ENCODE measurements at regions not wholly inside any gene's neighbourhood (a gene's known extent, or its start where the extent isn't known, plus 50 kb on each side); places are given as distances from the start of the nearest gene placed in this dataset.
A peak's percentile ranks its signal among the peaks of the same experiment; 100 is the strongest.

DNA sequence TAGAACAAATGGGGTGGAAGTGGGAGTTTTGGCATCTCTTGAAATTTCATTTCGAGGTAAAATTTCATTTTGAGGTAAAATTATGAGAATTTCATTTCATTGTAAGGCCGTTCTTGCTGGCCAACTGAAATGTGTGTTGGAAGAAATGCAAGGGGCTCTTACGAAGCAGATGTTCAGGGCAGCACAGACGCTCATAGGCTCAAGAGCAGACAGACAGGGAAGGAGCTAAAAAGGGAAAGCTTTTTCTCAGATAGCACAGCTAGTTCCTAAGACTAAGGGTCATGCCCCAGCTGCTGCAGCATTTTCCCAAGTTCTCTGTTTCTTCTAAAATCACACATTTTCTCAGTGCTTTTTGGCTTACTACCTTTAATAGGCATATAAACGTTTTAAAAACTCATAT, 65.1 kb upstream of the SFMBT2 start:
- Histone ChIP-seq H3K4me2 (peak overlapping the region; percentile 81 to 96 (median 93)), H3K4me3 (peak overlapping the region; percentile 16 to 50 (median 40); a peak in 16 of 20 replicates), H3K27me3 (no peaks in the 10 kb centered on the region), H4K20me1 (no peaks in the 10 kb centered on the region), H3K9me3 (replicated peaks in 1 of 11) (peaks cover 0 to 5% (median 0%) of the 10 kb centered on the region in 11 experiments; a peak in 3 of 22 replicates), H3K27ac (peak overlapping the region in 9 of 11 experiments; percentile 11 to 88 (median 77); a peak in 15 of 22 replicates), H3K9ac (peak overlapping the region in 10 of 11 experiments; percentile 10 to 72 (median 59); a peak in 15 of 22 replicates), H3K4me1 (peaks cover 58 to 100% (median 92%) of the 10 kb centered on the region in 10 experiments), H3K36me3 (no peaks in the 10 kb centered on the region)
- no peak for TF ChIP-seq Cebpa-rat (IDR thresholded peaks at IDR 0.05)

- H3K27me3 ChIP-seq = no peaks in the 10 kb centered on the region
- H4K20me1 ChIP-seq = no peaks in the 10 kb centered on the region
- peak overlapping the region; percentile 81 to 96 (median 93) for H3K4me2 ChIP-seq
- H3K4me3 ChIP-seq = peak overlapping the region; percentile 16 to 50 (median 40); a peak in 17 of 20 replicates
- H3K9me3 ChIP-seq (replicated peaks in 1 of 11) = peaks cover 0 to 5% (median 0%) of the 10 kb centered on the region in 11 experiments; a peak in 3 of 22 replicates
- H3K9ac ChIP-seq = peak overlapping the region in 9 of 11 experiments; percentile 10 to 72 (median 61); a peak in 17 of 22 replicates
- H3K27ac ChIP-seq = peak overlapping the region in 9 of 11 experiments; percentile 11 to 88 (median 77); a peak in 16 of 22 replicates
- no peaks in the 10 kb centered on the region for H3K36me3 ChIP-seq
- TF ChIP-seq Cebpa-rat (IDR thresholded peaks at IDR 0.05) = no peak
- H3K4me1 ChIP-seq = peaks cover 58 to 100% (median 92%) of the 10 kb centered on the region in 10 experiments
Observed at GRCh38 chr10:7475046-7475911, 64.4 kb upstream of the SFMBT2 start.

GRCh38 chr10:7474388-7474787, 63.6 kb upstream of the SFMBT2 start:
- peak overlapping the region in 5 of 11 experiments; percentile 19 to 68 (median 61); a peak in 8 of 22 replicates for H3K9ac ChIP-seq
- no peaks in the 10 kb centered on the region for H3K27me3 ChIP-seq
- no peak overlapping the region for H3K4me3 ChIP-seq
- peaks cover 0 to 11% (median 4%) of the 10 kb centered on the region in 11 experiments; a peak in 12 of 22 replicates for H3K9me3 ChIP-seq (replicated peaks in 1 of 11)
- no peaks in the 10 kb centered on the region for H4K20me1 ChIP-seq
- H3K4me1 ChIP-seq = peaks cover 59 to 100% (median 92%) of the 10 kb centered on the region in 10 experiments
- H3K27ac ChIP-seq = peak overlapping the region in 8 of 11 experiments; percentile 22 to 88 (median 78); a peak in 15 of 22 replicates
- peak overlapping the region; percentile 81 to 96 (median 93) for H3K4me2 ChIP-seq
- TF ChIP-seq Cebpa-rat (IDR thresholded peaks at IDR 0.05) = no peak
- no peaks in the 10 kb centered on the region for H3K36me3 ChIP-seq

DNA sequence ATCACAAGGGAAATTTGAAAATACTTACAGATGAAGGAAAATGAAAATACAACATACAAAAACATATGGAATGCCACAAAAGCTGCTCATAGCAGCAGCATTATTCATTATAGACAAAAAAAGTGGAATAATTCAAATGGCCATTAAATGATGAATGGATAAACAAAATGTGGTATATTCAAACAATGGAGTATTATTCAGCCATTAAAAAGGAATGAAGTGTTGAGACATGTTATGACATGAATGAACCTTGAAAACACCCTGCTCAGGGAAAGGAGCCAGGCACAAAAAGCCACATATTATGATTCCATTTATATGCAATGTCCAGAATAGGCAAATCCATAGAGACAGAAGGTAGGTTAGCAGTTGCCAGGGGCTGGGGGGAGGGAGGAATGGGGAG, 62.6 kb upstream of the SFMBT2 start:
- Histone ChIP-seq H3K4me3 (no peak overlapping the region), H3K9ac (no peak overlapping the region; a peak in 2 of 22 replicates), H3K27me3 (no peaks in the 10 kb centered on the region), H3K9me3 (replicated peaks in 1 of 11) (peaks cover 0 to 20% (median 13%) of the 10 kb centered on the region in 11 experiments; a peak in 15 of 22 replicates), H3K4me1 (peaks cover 59 to 100% (median 89%) of the 10 kb centered on the region in 10 experiments), H4K20me1 (no peaks in the 10 kb centered on the region), H3K36me3 (no peaks in the 10 kb centered on the region), H3K4me2 (peak overlapping the region in 4 of 11 experiments; percentile 89 to 96 (median 94); a peak in 8 of 22 replicates), H3K27ac (peak overlapping the region in 7 of 11 experiments; percentile 60 to 88 (median 80); a peak in 11 of 22 replicates)
- no peak for TF ChIP-seq Cebpa-rat (IDR thresholded peaks at IDR 0.05)

- Histone ChIP-seq H3K4me2 (peak overlapping the region; percentile 67 to 93 (median 81)), H3K27me3 (no peaks in the 10 kb centered on the region), H3K4me3 (peak overlapping the region in 9 of 10 experiments; percentile 4 to 32 (median 25); a peak in 10 of 20 replicates), H3K4me1 (peaks cover 59 to 85% (median 77%) of the 10 kb centered on the region in 10 experiments), H3K9me3 (replicated peaks in 1 of 11) (peaks cover 0 to 25% (median 13%) of the 10 kb centered on the region in 11 experiments; a peak in 13 of 22 replicates), H3K27ac (peak overlapping the region; percentile 4 to 89 (median 77); a peak in 19 of 22 replicates), H4K20me1 (no peaks in the 10 kb centered on the region), H3K36me3 (no peaks in the 10 kb centered on the region), H3K9ac (peak overlapping the region; percentile 24 to 78 (median 61); a peak in 19 of 22 replicates)
- peak in 3 of 11 experiments; percentile 9 to 62 (median 42); a peak in 4 of 22 replicates for TF ChIP-seq Cebpa-rat (IDR thresholded peaks at IDR 0.05)
Observed at GRCh38 chr10:7471720-7472367, 61.0 kb upstream of the SFMBT2 start.

DNA sequence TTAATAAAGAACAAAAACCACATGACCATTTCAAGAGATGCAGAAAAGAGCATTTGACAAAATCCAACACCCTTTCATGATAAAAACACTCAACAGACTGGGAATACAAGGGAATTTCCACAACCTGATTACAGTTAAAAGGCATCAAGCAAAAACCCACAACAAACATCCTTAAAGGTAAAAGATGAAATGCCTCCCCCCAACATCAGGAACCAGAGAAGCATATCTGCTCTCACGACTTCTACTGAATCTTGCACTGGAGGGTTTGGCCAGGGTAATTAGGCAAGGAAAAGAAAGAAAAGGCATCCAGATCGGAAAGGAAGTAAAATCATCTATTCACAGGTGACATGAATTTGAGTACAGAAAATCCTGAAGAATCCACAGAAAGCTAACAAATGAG, 59.5 kb upstream of the SFMBT2 start:
- Histone ChIP-seq H3K4me2 (peak overlapping the region; percentile 47 to 93 (median 81); a peak in 20 of 22 replicates), H3K4me1 (peaks cover 50 to 70% (median 62%) of the 10 kb centered on the region in 10 experiments), H4K20me1 (no peaks in the 10 kb centered on the region), H3K36me3 (no peaks in the 10 kb centered on the region), H3K27me3 (no peaks in the 10 kb centered on the region), H3K9me3 (replicated peaks in 1 of 11) (peaks cover 0 to 26% (median 13%) of the 10 kb centered on the region in 11 experiments; a peak in 14 of 22 replicates), H3K9ac (peak overlapping the region in 3 of 11 experiments; percentile 1 to 37 (median 22); a peak in 1 of 22 replicates), H3K4me3 (no peak overlapping the region), H3K27ac (peak overlapping the region in 7 of 11 experiments; percentile 28 to 89 (median 88); a peak in 13 of 22 replicates)
- TF ChIP-seq Cebpa-rat (IDR thresholded peaks at IDR 0.05) = no peak

DNA sequence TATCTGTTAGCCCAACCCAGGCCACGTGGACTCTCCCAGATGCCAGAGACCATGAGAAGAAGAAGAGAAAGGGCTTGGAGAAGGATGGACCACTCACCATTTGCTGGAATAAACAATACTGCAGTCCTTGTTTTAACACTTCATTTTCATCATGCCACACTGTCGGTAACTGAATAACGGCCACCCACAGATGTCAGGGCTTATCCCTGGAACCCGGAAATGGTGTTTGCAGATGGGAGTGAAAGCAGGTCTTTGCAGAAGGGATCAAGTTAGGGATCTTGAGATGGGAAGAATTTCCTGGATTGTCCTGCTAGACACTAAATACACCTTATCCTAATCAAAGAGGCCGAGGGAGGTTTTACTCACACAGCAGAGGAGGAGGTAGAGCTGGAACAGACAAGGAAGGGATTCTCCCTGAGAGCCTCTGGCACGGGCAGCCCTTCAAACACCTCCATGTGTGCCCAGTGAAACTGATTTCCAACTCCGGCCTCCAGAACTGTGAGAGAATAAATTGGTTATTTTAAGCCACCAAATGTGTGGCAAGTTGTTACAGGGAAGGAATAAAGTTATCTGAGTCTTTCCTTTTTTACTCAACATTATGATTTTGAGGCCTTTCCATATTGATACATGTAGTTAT, 56.3 kb upstream of the SFMBT2 start:
- peaks cover 33 to 48% (median 38%) of the 10 kb centered on the region in 10 experiments for H3K4me1 ChIP-seq
- no peaks in the 10 kb centered on the region for H4K20me1 ChIP-seq
- peaks cover 0 to 35% (median 13%) of the 10 kb centered on the region in 11 experiments; a peak in 15 of 22 replicates for H3K9me3 ChIP-seq (replicated peaks in 1 of 11)
- H3K36me3 ChIP-seq = no peaks in the 10 kb centered on the region
- no peaks in the 10 kb centered on the region for H3K27me3 ChIP-seq
- H3K4me3 ChIP-seq = no peak overlapping the region
- no peak overlapping the region for H3K9ac ChIP-seq
- TF ChIP-seq Cebpa-rat (IDR thresholded peaks at IDR 0.05) = no peak
- no peak overlapping the region for H3K4me2 ChIP-seq
- H3K27ac ChIP-seq = no peak overlapping the region

DNA sequence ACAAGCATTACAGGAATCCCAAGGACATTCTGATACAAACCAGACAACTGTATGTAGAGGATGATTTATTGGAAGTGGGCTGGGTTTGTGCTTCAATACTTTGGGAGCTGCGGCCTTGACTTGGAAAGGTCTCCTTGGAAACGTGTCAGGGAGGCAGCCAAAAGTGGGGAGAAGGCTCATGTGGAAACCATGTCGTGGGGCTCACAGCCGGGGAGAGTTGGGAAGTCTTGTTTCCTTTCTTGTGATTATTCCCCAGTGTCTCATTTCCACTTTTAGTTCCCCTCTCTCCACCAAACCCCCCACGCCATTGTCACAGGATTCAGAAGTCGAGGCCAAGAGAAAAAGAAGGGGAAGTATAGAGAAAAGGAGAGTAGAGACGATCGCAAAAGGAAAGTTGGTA, 53.9 kb upstream of the SFMBT2 start:
- H3K4me1 ChIP-seq = peaks cover 8 to 23% (median 15%) of the 10 kb centered on the region in 10 experiments
- H3K9me3 ChIP-seq (replicated peaks in 1 of 11) = peaks cover 0 to 38% (median 12%) of the 10 kb centered on the region in 11 experiments; a peak in 14 of 22 replicates
- no peaks in the 10 kb centered on the region for H4K20me1 ChIP-seq
- no peaks in the 10 kb centered on the region for H3K27me3 ChIP-seq
- no peak overlapping the region for H3K27ac ChIP-seq
- TF ChIP-seq Cebpa-rat (IDR thresholded peaks at IDR 0.05) = no peak
- no peaks in the 10 kb centered on the region for H3K36me3 ChIP-seq
- H3K9ac ChIP-seq = no peak overlapping the region
- peak overlapping the region in 4 of 11 experiments; percentile 24 to 63 (median 44); a peak in 8 of 22 replicates for H3K4me2 ChIP-seq
- no peak overlapping the region for H3K4me3 ChIP-seq
